ENCODE measurements at regions not wholly inside any gene's neighbourhood (a gene's known extent, or its start where the extent isn't known, plus 50 kb on each side); places are given as distances from the start of the nearest gene placed in this dataset.
A peak's percentile ranks its signal among the peaks of the same experiment; 100 is the strongest.

DNA sequence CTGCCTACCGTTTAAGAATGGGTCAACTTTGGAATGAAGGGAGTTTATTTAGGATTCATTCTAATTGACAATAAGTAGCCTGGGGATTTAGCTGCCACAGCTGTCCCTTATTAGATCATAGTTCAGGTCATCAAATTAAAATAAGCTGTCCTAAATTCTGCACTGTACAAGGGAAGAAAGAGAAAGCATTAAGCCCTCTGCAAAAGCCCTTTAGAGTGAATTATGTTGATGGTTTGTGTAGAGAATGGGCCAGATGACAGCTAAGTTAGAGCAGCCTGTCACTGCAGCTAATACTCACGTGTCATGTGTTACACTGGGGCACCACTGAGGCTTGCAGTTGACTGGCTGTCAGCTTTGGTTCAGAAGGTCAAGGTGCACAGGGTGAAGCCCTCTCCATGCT, 737.1 kb upstream of the SLC10A2 start:
- H4K20me1 ChIP-seq (ENCODE audit: insufficient read depth, low read length), result no peaks in the 10 kb centered on the region
- no peak overlapping the region for H3K4me3 ChIP-seq (ENCODE audit: insufficient read depth, low read length)
- TF ChIP-seq, protein P1, sequence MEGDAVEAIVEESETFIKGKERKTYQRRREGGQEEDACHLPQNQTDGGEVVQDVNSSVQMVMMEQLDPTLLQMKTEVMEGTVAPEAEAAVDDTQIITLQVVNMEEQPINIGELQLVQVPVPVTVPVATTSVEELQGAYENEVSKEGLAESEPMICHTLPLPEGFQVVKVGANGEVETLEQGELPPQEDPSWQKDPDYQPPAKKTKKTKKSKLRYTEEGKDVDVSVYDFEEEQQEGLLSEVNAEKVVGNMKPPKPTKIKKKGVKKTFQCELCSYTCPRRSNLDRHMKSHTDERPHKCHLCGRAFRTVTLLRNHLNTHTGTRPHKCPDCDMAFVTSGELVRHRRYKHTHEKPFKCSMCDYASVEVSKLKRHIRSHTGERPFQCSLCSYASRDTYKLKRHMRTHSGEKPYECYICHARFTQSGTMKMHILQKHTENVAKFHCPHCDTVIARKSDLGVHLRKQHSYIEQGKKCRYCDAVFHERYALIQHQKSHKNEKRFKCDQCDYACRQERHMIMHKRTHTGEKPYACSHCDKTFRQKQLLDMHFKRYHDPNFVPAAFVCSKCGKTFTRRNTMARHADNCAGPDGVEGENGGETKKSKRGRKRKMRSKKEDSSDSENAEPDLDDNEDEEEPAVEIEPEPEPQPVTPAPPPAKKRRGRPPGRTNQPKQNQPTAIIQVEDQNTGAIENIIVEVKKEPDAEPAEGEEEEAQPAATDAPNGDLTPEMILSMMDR (IDR thresholded peaks at IDR 0.05; ENCODE audit: extremely low read depth, low read depth, low read length), result no peak
- DNase-seq (ENCODE audit: insufficient read length, low spot score, missing footprints), result no peak
- no peaks in the 10 kb centered on the region for H3K27me3 ChIP-seq (ENCODE audit: insufficient read depth, low read length)
- no peaks in the 10 kb centered on the region for H3K4me1 ChIP-seq (ENCODE audit: insufficient read depth, low read length)
- no peak overlapping the region for H3K4me2 ChIP-seq (ENCODE audit: insufficient read depth, low read length)
- peaks cover 2% of the 10 kb centered on the region for H3K9me3 ChIP-seq (ENCODE audit: low read depth, low read length)
- H3K79me2 ChIP-seq (ENCODE audit: insufficient read depth, low read length), result no peaks in the 10 kb centered on the region
- H2AFZ ChIP-seq (ENCODE audit: low read length), result no peak overlapping the region
- H3K27ac ChIP-seq (ENCODE audit: low read depth, low read length), result no peak overlapping the region
- no peaks in the 10 kb centered on the region for H3K36me3 ChIP-seq (ENCODE audit: insufficient read depth, low read length)

DNA sequence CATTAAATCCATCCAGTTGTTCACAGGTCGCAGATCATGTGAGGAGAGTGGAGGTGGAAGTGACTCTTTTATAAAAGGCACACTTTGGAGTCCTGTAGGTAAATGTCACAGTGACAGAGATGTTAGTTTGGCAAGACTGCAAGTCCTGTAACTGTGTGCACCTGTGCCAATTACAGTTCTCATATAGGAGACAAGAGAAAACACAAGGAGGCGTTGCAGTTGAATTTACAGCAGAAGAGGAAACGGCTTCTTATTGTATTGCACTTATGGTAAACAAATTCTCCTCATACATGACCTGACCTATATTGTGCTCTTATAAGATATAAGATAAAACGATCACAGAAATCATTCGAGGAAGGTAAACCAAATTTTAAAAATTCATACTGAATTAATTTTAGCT, 732.8 kb upstream of the SLC10A2 start:
- DNase-seq (ENCODE audit: insufficient read length, low spot score, missing footprints), result peak; percentile 3
- no peaks in the 10 kb centered on the region for H3K27me3 ChIP-seq (ENCODE audit: insufficient read depth, low read length)
- TF ChIP-seq, protein P1 (IDR thresholded peaks at IDR 0.05; ENCODE audit: extremely low read depth, low read depth, low read length), result no peak

DNA sequence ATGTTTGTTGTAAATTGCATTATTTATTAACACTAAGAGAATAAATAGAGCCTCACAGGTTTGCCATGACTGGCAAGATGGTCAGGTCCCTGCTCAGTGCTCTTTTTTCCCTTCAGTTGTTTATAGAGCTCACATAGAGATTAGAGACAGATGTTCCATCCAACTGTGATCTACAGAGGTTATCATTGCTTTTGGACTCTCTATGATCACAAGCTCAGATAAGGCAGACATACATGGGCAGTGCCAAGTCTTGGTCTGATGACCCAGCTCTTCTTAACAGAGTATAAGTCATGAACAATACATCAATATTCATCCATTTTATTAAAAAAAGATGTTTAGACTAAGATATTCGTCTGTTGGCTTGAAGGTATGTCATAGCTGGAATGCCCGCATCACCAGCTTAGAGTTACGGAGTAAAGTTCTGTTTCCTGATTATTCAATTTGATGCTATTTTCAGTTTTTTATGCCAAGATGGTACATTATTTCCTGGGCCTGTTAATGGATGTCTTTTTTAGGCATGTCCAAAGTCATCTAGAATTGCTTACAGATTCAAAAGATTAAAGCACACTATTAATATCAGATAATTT, 729.8 kb upstream of the SLC10A2 start:
- no peaks in the 10 kb centered on the region for H3K4me1 ChIP-seq (ENCODE audit: insufficient read depth, low read length)
- H3K79me2 ChIP-seq (ENCODE audit: insufficient read depth, low read length), result no peaks in the 10 kb centered on the region
- H3K27ac ChIP-seq (ENCODE audit: low read depth, low read length), result no peak overlapping the region
- no peak overlapping the region for H3K4me3 ChIP-seq (ENCODE audit: insufficient read depth, low read length)
- no peak overlapping the region for H3K4me2 ChIP-seq (ENCODE audit: insufficient read depth, low read length)
- H3K9me3 ChIP-seq (ENCODE audit: low read depth, low read length), result no peaks in the 10 kb centered on the region
- TF ChIP-seq, protein P1 (IDR thresholded peaks at IDR 0.05; ENCODE audit: extremely low read depth, low read depth, low read length), result no peak
- no peak for DNase-seq (ENCODE audit: insufficient read length, low spot score, missing footprints)
- no peaks in the 10 kb centered on the region for H3K27me3 ChIP-seq (ENCODE audit: insufficient read depth, low read length)
- no peak overlapping the region for H2AFZ ChIP-seq (ENCODE audit: low read length)
- no peaks in the 10 kb centered on the region for H3K36me3 ChIP-seq (ENCODE audit: insufficient read depth, low read length)
- H4K20me1 ChIP-seq (ENCODE audit: insufficient read depth, low read length), result no peaks in the 10 kb centered on the region

More for the DNA sequence above, 732.8 kb upstream of the SLC10A2 start:
- Histone ChIP-seq H3K9me3 (ENCODE audit: low read depth, low read length) (no peaks in the 10 kb centered on the region), H2AFZ (ENCODE audit: low read length) (no peak overlapping the region), H3K27ac (ENCODE audit: low read depth, low read length) (no peak overlapping the region), H4K20me1 (ENCODE audit: insufficient read depth, low read length) (no peaks in the 10 kb centered on the region), H3K4me2 (ENCODE audit: insufficient read depth, low read length) (no peak overlapping the region), H3K4me3 (ENCODE audit: insufficient read depth, low read length) (no peak overlapping the region), H3K4me1 (ENCODE audit: insufficient read depth, low read length) (no peaks in the 10 kb centered on the region), H3K79me2 (ENCODE audit: insufficient read depth, low read length) (no peaks in the 10 kb centered on the region), H3K36me3 (ENCODE audit: insufficient read depth, low read length) (no peaks in the 10 kb centered on the region)

DNA sequence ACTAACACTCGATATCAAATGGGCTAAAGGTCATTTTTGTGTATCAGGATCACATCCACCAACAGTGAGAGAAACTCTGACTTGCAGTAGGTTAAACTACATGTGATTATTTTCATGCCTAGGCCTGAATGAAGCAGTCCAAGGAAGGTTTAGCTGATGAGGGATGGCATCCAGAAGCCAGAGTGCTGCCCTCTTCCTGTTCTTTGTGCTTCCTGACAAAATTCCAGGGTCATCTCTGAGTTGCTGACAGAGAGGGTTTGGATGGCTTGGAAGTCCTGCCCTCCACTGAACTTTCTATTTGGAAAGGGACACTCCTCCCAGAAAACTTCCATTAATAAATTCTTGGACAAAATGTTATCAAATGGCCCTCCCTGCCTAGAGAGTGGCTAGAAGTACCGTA, 728.3 kb upstream of the SLC10A2 start:
- H4K20me1 ChIP-seq (ENCODE audit: insufficient read depth, low read length), result no peaks in the 10 kb centered on the region
- no peaks in the 10 kb centered on the region for H3K36me3 ChIP-seq (ENCODE audit: insufficient read depth, low read length)
- H2AFZ ChIP-seq (ENCODE audit: low read length), result no peak overlapping the region
- no peak overlapping the region for H3K4me2 ChIP-seq (ENCODE audit: insufficient read depth, low read length)
- TF ChIP-seq, protein P1 (IDR thresholded peaks at IDR 0.05; ENCODE audit: extremely low read depth, low read depth, low read length), result no peak
- H3K4me3 ChIP-seq (ENCODE audit: insufficient read depth, low read length), result no peak overlapping the region
- DNase-seq (ENCODE audit: insufficient read length, low spot score, missing footprints), result no peak
- H3K4me1 ChIP-seq (ENCODE audit: insufficient read depth, low read length), result no peaks in the 10 kb centered on the region
- H3K27ac ChIP-seq (ENCODE audit: low read depth, low read length), result no peak overlapping the region
- H3K27me3 ChIP-seq (ENCODE audit: insufficient read depth, low read length), result no peaks in the 10 kb centered on the region
- no peaks in the 10 kb centered on the region for H3K9me3 ChIP-seq (ENCODE audit: low read depth, low read length)
- H3K79me2 ChIP-seq (ENCODE audit: insufficient read depth, low read length), result no peaks in the 10 kb centered on the region

All from osteoblast (primary cell).